GM23338 (cell line): ENCODE measurements at regions not wholly inside any gene's neighbourhood (a gene's known extent, or its start where the extent isn't known, plus 50 kb on each side); places are given as distances from the start of the nearest gene placed in this dataset.

Experiments
- ATAC-seq: fragments of 200-7000 bp; cut with Tn5 transposase; 3 replicates; pipeline ENCODE4 v1.9.1; 2020
- DNase-seq: peaks from one replicate; pipeline ENCODE4 v3.0.0-alpha.2; 2015; ENCODE audit warnings: low spot score
- H2AFZ ChIP-seq: fragments of 200-600 bp; sonication (generic); 2 replicates; pipeline ENCODE4 v1.8.0; 2016; ENCODE audit warnings: antibody characterized with exemption, mild to moderate bottlenecking, moderate library complexity
- H3F3A ChIP-seq: fragments of 200-600 bp; sonication (generic); replicated peaks from 2 replicates; pipeline ENCODE4 v1.8.0; 2017; ENCODE audit warnings: antibody characterized with exemption, mixed run types, low read depth
- H3K27ac ChIP-seq: fragments of 200-600 bp; sonication (generic); 2 replicates; pipeline ENCODE4 v1.6.1; 2016; ENCODE audit warnings: low read depth
- H3K27me3 ChIP-seq: fragments of 200-600 bp; sonication (generic); 2 replicates; pipeline ENCODE4 v1.8.0; 2016; ENCODE audit warnings: mild to moderate bottlenecking, mixed run types, moderate library complexity; ENCODE audit not compliant: insufficient read depth
- H3K36me3 ChIP-seq: fragments of 200-600 bp; sonication (generic); 2 replicates; pipeline ENCODE4 v1.8.0; 2016; ENCODE audit warnings: mild to moderate bottlenecking; ENCODE audit not compliant: insufficient read depth
- H3K4me1 ChIP-seq: fragments of 200-600 bp; sonication (generic); 2 replicates; pipeline ENCODE4 v1.8.0; 2016; ENCODE audit warnings: mild to moderate bottlenecking, moderate library complexity; ENCODE audit not compliant: insufficient read depth
- H3K4me2 ChIP-seq: fragments of 200-600 bp; sonication (generic); 2 replicates; pipeline ENCODE4 v1.7.1; 2017; ENCODE audit warnings: mixed run types
- H3K4me3 ChIP-seq: fragments of 200-600 bp; sonication (generic); 2 replicates; pipeline ENCODE4 v1.6.1; 2016; ENCODE audit warnings: mixed run types
- H3K79me2 ChIP-seq: fragments of 200-600 bp; sonication (generic); replicated peaks from 2 replicates; pipeline ENCODE4 v1.8.0; 2017; ENCODE audit warnings: mild to moderate bottlenecking; ENCODE audit not compliant: insufficient read depth
- H3K9me2 ChIP-seq: fragments of 200-600 bp; sonication (generic); 2 replicates; pipeline ENCODE4 v1.8.0; 2017; ENCODE audit not compliant: insufficient read depth
- H4K20me1 ChIP-seq: fragments of 200-600 bp; sonication (generic); replicated peaks from 2 replicates; pipeline ENCODE4 v1.8.0; 2017; ENCODE audit warnings: mild to moderate bottlenecking; ENCODE audit not compliant: insufficient read depth
- H3K27ac Mint-ChIP-seq: 2 replicates; pipeline ENCODE4 v1.8.0; 2020; ENCODE audit warnings: inconsistent platforms, mild to moderate bottlenecking, moderate library complexity, mixed read lengths
- H3K27me3 Mint-ChIP-seq: 3 replicates; pipeline ENCODE4 v1.8.0; 2022; ENCODE audit warnings: low read depth, mild to moderate bottlenecking, moderate library complexity, mixed read lengths, inconsistent platforms; ENCODE audit not compliant: insufficient read depth, poor library complexity
- H3K36me3 Mint-ChIP-seq: 3 replicates; pipeline ENCODE4 v1.8.0; 2021; ENCODE audit warnings: low read depth, mild to moderate bottlenecking, inconsistent platforms, moderate library complexity, mixed read lengths
- H3K4me1 Mint-ChIP-seq: 3 replicates; pipeline ENCODE4 v1.8.0; 2020; ENCODE audit warnings: mild to moderate bottlenecking, inconsistent platforms, mixed read lengths
- H3K4me3 Mint-ChIP-seq: 3 replicates; pipeline ENCODE4 v1.8.0; 2021; ENCODE audit warnings: moderate library complexity, mild to moderate bottlenecking, inconsistent platforms, mixed read lengths
- H3K9me3 Mint-ChIP-seq: 3 replicates; pipeline ENCODE4 v1.8.0; 2020; ENCODE audit warnings: moderate library complexity, mild to moderate bottlenecking, inconsistent platforms, mixed read lengths
- CREB1 ChIP-seq: fragments of 250-450 bp; sonication (Bioruptor Pico); IDR thresholded peaks from 2 replicates; pipeline ENCODE4 v1.5.0; 2020; ENCODE audit warnings: low read depth, mild to moderate bottlenecking, moderate library complexity
- CTCF ChIP-seq, 2 experiments: fragments of 200-600 bp in 1 of 2; sonication (generic) in 1 of 2; conservative IDR thresholded peaks; 2 replicates each; pipeline versions ENCODE4 v1.5.1 to v1.6.1; 2016 to 2017; ENCODE audit warnings: antibody characterized with exemption in 2 of 2, low read depth in 2 of 2, mild to moderate bottlenecking in 2 of 2, moderate library complexity in 1 of 2
- EZH2 ChIP-seq: fragments of 200-600 bp; sonication (generic); IDR thresholded peaks from one replicate; pipeline ENCODE4 v1.8.0; 2017; ENCODE audit warnings: antibody characterized with exemption, mild to moderate bottlenecking, low read depth; ENCODE audit not compliant: unreplicated experiment
- EZH2phosphoT487 ChIP-seq: fragments of 200-600 bp; sonication (generic); IDR thresholded peaks from one replicate; pipeline ENCODE4 v1.8.1; 2018; ENCODE audit warnings: antibody characterized with exemption; ENCODE audit not compliant: unreplicated experiment
- JUNB ChIP-seq: IDR thresholded peaks from one replicate; pipeline ENCODE4 v1.6.1; 2016; ENCODE audit warnings: antibody characterized with exemption; ENCODE audit not compliant: unreplicated experiment
- NANOG ChIP-seq: IDR thresholded peaks from 2 replicates; pipeline ENCODE4 v1.6.1; 2016; ENCODE audit warnings: antibody characterized with exemption, borderline replicate concordance
- POLR2AphosphoS5 ChIP-seq: IDR thresholded peaks from 2 replicates; pipeline ENCODE4 v1.6.1; 2016; ENCODE audit warnings: antibody characterized with exemption, low read depth
- REST ChIP-seq: IDR thresholded peaks from one replicate; pipeline ENCODE4 v1.6.1; 2018; ENCODE audit warnings: antibody characterized with exemption; ENCODE audit not compliant: unreplicated experiment
- STAT1 ChIP-seq: IDR thresholded peaks from one replicate; pipeline ENCODE4 v1.6.1; 2016; ENCODE audit warnings: antibody characterized with exemption; ENCODE audit not compliant: unreplicated experiment
- ZNF331 ChIP-seq: fragments of 250-450 bp; sonication (Bioruptor Pico); IDR thresholded peaks from 2 replicates; pipeline ENCODE4 v1.5.0; 2020; ENCODE audit warnings: low read depth, mild to moderate bottlenecking, moderate library complexity
- TF ChIP-seq, protein P1 (sequence below): IDR thresholded peaks from 2 replicates; pipeline ENCODE4 v1.6.1; 2016; ENCODE audit warnings: antibody characterized with exemption

DNA sequence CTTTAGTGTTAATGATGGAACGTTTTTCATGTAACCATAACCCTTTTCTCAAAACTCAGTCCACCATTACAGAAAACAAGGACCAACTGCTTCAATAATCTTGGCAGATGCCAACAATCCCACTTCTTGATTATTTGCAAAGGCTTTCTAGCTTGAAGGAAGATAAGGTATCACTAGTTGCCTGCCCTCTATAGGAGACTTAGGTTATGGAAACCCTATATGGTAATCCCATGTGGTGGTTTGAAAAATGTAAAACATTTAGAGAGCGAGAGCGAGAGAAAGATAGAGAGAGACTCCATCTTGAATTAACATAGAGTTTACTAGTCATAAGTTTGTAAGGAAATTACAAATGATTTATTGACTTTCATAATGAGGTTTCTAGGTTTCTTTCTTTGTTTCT, 1627.5 kb upstream of the TENM3 start:
- no peaks in the 10 kb centered on the region for H3F3A ChIP-seq
- no peak overlapping the region for H3K4me3 Mint-ChIP-seq
- no peaks in the 10 kb centered on the region for H3K27me3 ChIP-seq
- no peaks in the 10 kb centered on the region for H3K9me3 Mint-ChIP-seq
- H3K9me2 ChIP-seq, result no peaks in the 10 kb centered on the region
- H3K4me1 ChIP-seq, result no peaks in the 10 kb centered on the region
- no peaks in the 10 kb centered on the region for H3K27me3 Mint-ChIP-seq
- DNase-seq (peak; percentile 51), ATAC-seq (peak; percentile 40; the same call in 1 of the 3 replicates)
- no peak overlapping the region for H3K27ac ChIP-seq
- TF ChIP-seq CTCF (conservative IDR thresholded peaks at IDR 0.05; ENCODE audit: low read depth in 2 of 2), result peak; percentile 35 to 53
- TF ChIP-seq NANOG, result no peak
- H3K36me3 ChIP-seq, result no peaks in the 10 kb centered on the region
- no peak overlapping the region for H3K4me3 ChIP-seq
- no peak overlapping the region for H3K4me2 ChIP-seq
- no peak overlapping the region for H2AFZ ChIP-seq
- peaks cover 11% of the 10 kb centered on the region for H3K4me1 Mint-ChIP-seq
- no peak overlapping the region for H3K27ac Mint-ChIP-seq
- H4K20me1 ChIP-seq, result no peaks in the 10 kb centered on the region
- no peaks in the 10 kb centered on the region for H3K36me3 Mint-ChIP-seq
- no peaks in the 10 kb centered on the region for H3K79me2 ChIP-seq

- peak overlapping the region; percentile 14; the same call in 1 of the 2 replicates for H3K27ac Mint-ChIP-seq
- no peaks in the 10 kb centered on the region for H4K20me1 ChIP-seq
- peaks cover 11% of the 10 kb centered on the region for H3K4me1 Mint-ChIP-seq
- ATAC-seq (peak; percentile 38; the same call in 1 of the 3 replicates), DNase-seq (peak; percentile 11)
- H3K27ac ChIP-seq, result no peak overlapping the region
- 0 out of 2 replicates have a peak overlapping the region, but pooled peaks have one; percentile 20 for H3K4me2 ChIP-seq
- no peaks in the 10 kb centered on the region for H3K4me1 ChIP-seq
- H2AFZ ChIP-seq, result no peak overlapping the region
- TF ChIP-seq STAT1 (no peak), NANOG (no peak), JUNB (no peak), POLR2AphosphoS5 (no peak), ZNF331 (CRISPR knock-in tag) (no peak), CREB1 (CRISPR knock-in tag) (no peak), REST (no peak), EZH2 (no peak), EZH2phosphoT487 (no peak)
- TF ChIP-seq, protein P1, sequence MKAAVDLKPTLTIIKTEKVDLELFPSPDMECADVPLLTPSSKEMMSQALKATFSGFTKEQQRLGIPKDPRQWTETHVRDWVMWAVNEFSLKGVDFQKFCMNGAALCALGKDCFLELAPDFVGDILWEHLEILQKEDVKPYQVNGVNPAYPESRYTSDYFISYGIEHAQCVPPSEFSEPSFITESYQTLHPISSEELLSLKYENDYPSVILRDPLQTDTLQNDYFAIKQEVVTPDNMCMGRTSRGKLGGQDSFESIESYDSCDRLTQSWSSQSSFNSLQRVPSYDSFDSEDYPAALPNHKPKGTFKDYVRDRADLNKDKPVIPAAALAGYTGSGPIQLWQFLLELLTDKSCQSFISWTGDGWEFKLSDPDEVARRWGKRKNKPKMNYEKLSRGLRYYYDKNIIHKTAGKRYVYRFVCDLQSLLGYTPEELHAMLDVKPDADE, result no peak
- no peaks in the 10 kb centered on the region for H3K27me3 ChIP-seq
- H3F3A ChIP-seq, result no peaks in the 10 kb centered on the region
- H3K9me3 Mint-ChIP-seq, result no peaks in the 10 kb centered on the region
- H3K9me2 ChIP-seq, result no peaks in the 10 kb centered on the region
- no peaks in the 10 kb centered on the region for H3K36me3 ChIP-seq
- no peak overlapping the region for H3K4me3 ChIP-seq
- H3K36me3 Mint-ChIP-seq, result no peaks in the 10 kb centered on the region
- H3K79me2 ChIP-seq, result no peaks in the 10 kb centered on the region
- no peak overlapping the region for H3K4me3 Mint-ChIP-seq
- H3K27me3 Mint-ChIP-seq, result no peaks in the 10 kb centered on the region
Measured at GRCh38 chr4:180617196-180617595, 1626.0 kb upstream of the TENM3 start.
